Fibroblast of lung (primary cell): ENCODE measurements at regions not wholly inside any gene's neighbourhood (a gene's known extent, or its start where the extent isn't known, plus 50 kb on each side); places are given as distances from the start of the nearest gene placed in this dataset.

Experiments
- EZH2 ChIP-seq: IDR thresholded peaks from 2 replicates; pipeline ENCODE4 v1.5.1; 2012; ENCODE audit warnings: low read length, control low read depth, mild to moderate bottlenecking; ENCODE audit errors: missing control alignments
- TF ChIP-seq, protein P1 (sequence below), 2 donors: IDR thresholded peaks in 1 of 2; conservative IDR thresholded peaks in 1 of 2; 1 replicate in 1 of 2; 2 replicates in 1 of 2; pipeline ENCODE4 v1.5.1; 2011 to 2012; ENCODE audit warnings: low read length in 2 of 2, control low read depth in 1 of 2, inconsistent platforms in 1 of 2, low read depth in 1 of 2, mild to moderate bottlenecking in 1 of 2

GRCh38 chr22:49208768-49209252 is 618.9 kb downstream of the BRD1 start:
- TF ChIP-seq EZH2: no peak
- TF ChIP-seq, protein P1, sequence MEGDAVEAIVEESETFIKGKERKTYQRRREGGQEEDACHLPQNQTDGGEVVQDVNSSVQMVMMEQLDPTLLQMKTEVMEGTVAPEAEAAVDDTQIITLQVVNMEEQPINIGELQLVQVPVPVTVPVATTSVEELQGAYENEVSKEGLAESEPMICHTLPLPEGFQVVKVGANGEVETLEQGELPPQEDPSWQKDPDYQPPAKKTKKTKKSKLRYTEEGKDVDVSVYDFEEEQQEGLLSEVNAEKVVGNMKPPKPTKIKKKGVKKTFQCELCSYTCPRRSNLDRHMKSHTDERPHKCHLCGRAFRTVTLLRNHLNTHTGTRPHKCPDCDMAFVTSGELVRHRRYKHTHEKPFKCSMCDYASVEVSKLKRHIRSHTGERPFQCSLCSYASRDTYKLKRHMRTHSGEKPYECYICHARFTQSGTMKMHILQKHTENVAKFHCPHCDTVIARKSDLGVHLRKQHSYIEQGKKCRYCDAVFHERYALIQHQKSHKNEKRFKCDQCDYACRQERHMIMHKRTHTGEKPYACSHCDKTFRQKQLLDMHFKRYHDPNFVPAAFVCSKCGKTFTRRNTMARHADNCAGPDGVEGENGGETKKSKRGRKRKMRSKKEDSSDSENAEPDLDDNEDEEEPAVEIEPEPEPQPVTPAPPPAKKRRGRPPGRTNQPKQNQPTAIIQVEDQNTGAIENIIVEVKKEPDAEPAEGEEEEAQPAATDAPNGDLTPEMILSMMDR (conservative IDR thresholded peaks at IDR 0.05 in 1 of 2, IDR thresholded peaks at IDR 0.05 in 1 of 2; ENCODE audit: low read depth in 1 of 2, low read length in 2 of 2): no peak
